Esophagus muscularis mucosa (tissue), 3 donors: ENCODE measurements at regions not wholly inside any gene's neighbourhood (a gene's known extent, or its start where the extent isn't known, plus 50 kb on each side); places are given as distances from the start of the nearest gene placed in this dataset.
A peak's percentile ranks its signal among the peaks of the same experiment; 100 is the strongest.

ENCODE experiments used
- CTCF ChIP-seq, 3 experiments: fragments of 200-600 bp in 2 of 3; fragments of 450-650 bp in 1 of 3; sonication (generic) in 2 of 3; IDR thresholded peaks; one replicate each; pipeline ENCODE4 v1.5.1; 2017 to 2019; ENCODE audit warnings: antibody characterized with exemption in 3 of 3, mild to moderate bottlenecking in 2 of 3, moderate library complexity in 1 of 3
- POLR2A ChIP-seq: fragments of 450-650 bp; IDR thresholded peaks from one replicate; pipeline ENCODE4 v1.6.1; 2017; ENCODE audit warnings: antibody characterized with exemption, moderate library complexity, mild to moderate bottlenecking, low read depth
- POLR2AphosphoS5 ChIP-seq, 2 donors: sonication (generic); formaldehyde crosslinking; IDR thresholded peaks; one replicate each; pipeline ENCODE4 v1.6.1; 2017; ENCODE audit warnings: antibody characterized with exemption in 2 of 2

- TF ChIP-seq CTCF (IDR thresholded peaks at IDR 0.05): peak in 1 of 3 experiments; percentile 5
- no peak for TF ChIP-seq POLR2AphosphoS5 (IDR thresholded peaks at IDR 0.05)
- TF ChIP-seq POLR2A: no peak
Observed at GRCh38 chrX:42678133-42678532, 99.8 kb downstream of the PPP1R2C start.
